ENCODE measurements at regions not wholly inside any gene's neighbourhood (a gene's known extent, or its start where the extent isn't known, plus 50 kb on each side); places are given as distances from the start of the nearest gene placed in this dataset.
A peak's percentile ranks its signal among the peaks of the same experiment; 100 is the strongest.

- Histone ChIP-seq H3K27me3 (ENCODE audit: low read length) (no peaks in the 10 kb centered on the region), H2AFZ (ENCODE audit: low read length) (no peak overlapping the region), H3K79me2 (ENCODE audit: low read length) (no peaks in the 10 kb centered on the region), H3K4me2 (ENCODE audit: low read length) (no peak overlapping the region), H3K36me3 (ENCODE audit: low read depth, low read length) (no peaks in the 10 kb centered on the region), H3K9me3 (ENCODE audit: low read length) (no peaks in the 10 kb centered on the region), H3K4me3 (ENCODE audit: low read length) (no peak overlapping the region), H3K4me1 (ENCODE audit: insufficient read depth, low read length) (peaks cover 9% of the 10 kb centered on the region), H3F3A (ENCODE audit: low read length, unreplicated experiment) (no peaks in the 10 kb centered on the region), H3K9me2 (replicated peaks; ENCODE audit: low read length) (no peaks in the 10 kb centered on the region), H4K20me1 (ENCODE audit: low read length) (no peaks in the 10 kb centered on the region), H3K9ac (ENCODE audit: low read length) (no peak overlapping the region), H3K27ac (ENCODE audit: low read length) (no peak overlapping the region)
- TF ChIP-seq CTCF (conservative IDR thresholded peaks at IDR 0.05; ENCODE audit: low read depth, low read length) (no peak), EZH2phosphoT487 (IDR thresholded peaks at IDR 0.05; ENCODE audit: borderline replicate concordance, low read length) (no peak), EZH2 (IDR thresholded peaks at IDR 0.05; ENCODE audit: low read length, unreplicated experiment) (no peak)
- ChIA-PET CTCF (no interaction called here), POLR2A (ENCODE audit: unreplicated experiment) (no interaction called here)
- ATAC-seq, result no peak
- DNase-seq, result no peak
- intact Hi-C loops (cut with micrococcal nuclease), result loop anchor here (10.0 kb wide), 1 partner anchor 57 kb away; no protein-coding TSS in a partner anchor
- no TSS peak for BruUV-seq (replicated peaks)
Observed at GRCh38 chr7:94241402-94241925, 153.2 kb upstream of the COL1A2 start.

- Histone ChIP-seq H3K9ac (ENCODE audit: low read length) (no peak overlapping the region), H3K4me1 (ENCODE audit: insufficient read depth, low read length) (peaks cover 9% of the 10 kb centered on the region), H3K4me3 (ENCODE audit: low read length) (no peak overlapping the region), H3K9me2 (replicated peaks; ENCODE audit: low read length) (no peaks in the 10 kb centered on the region), H3F3A (ENCODE audit: low read length, unreplicated experiment) (no peaks in the 10 kb centered on the region), H3K36me3 (ENCODE audit: low read depth, low read length) (no peaks in the 10 kb centered on the region), H3K9me3 (ENCODE audit: low read length) (no peaks in the 10 kb centered on the region), H3K27me3 (ENCODE audit: low read length) (no peaks in the 10 kb centered on the region), H3K79me2 (ENCODE audit: low read length) (no peaks in the 10 kb centered on the region), H2AFZ (ENCODE audit: low read length) (no peak overlapping the region), H4K20me1 (ENCODE audit: low read length) (no peaks in the 10 kb centered on the region), H3K4me2 (ENCODE audit: low read length) (no peak overlapping the region), H3K27ac (ENCODE audit: low read length) (no peak overlapping the region)
- no TSS peak for BruUV-seq (replicated peaks)
- intact Hi-C loops (cut with micrococcal nuclease), result loop anchor here (10.0 kb wide), 1 partner anchor 58 kb away; no protein-coding TSS in a partner anchor
- no peak for TF ChIP-seq EZH2phosphoT487 (IDR thresholded peaks at IDR 0.05; ENCODE audit: borderline replicate concordance, low read length)
- no peak for TF ChIP-seq EZH2 (IDR thresholded peaks at IDR 0.05; ENCODE audit: low read length, unreplicated experiment)
- TF ChIP-seq CTCF (conservative IDR thresholded peaks at IDR 0.05; ENCODE audit: low read depth, low read length), result no peak
- DNase-seq (no peak), ATAC-seq (no peak)
- ChIA-PET CTCF (no interaction called here), POLR2A (ENCODE audit: unreplicated experiment) (no interaction called here)
Observed at GRCh38 chr7:94243066-94243711, 151.5 kb upstream of the COL1A2 start.

GRCh38 chr7:94244760-94245159 lies 149.9 kb upstream of the COL1A2 start:
- Histone ChIP-seq H3K27me3 (ENCODE audit: low read length) (0 out of 2 replicates have a peak, but pooled peaks cover 4% of the 10 kb centered on the region), H3K4me3 (ENCODE audit: low read length) (no peak overlapping the region), H3K27ac (ENCODE audit: low read length) (no peak overlapping the region), H3K9ac (ENCODE audit: low read length) (no peak overlapping the region), H3F3A (ENCODE audit: low read length, unreplicated experiment) (no peaks in the 10 kb centered on the region), H3K9me2 (replicated peaks; ENCODE audit: low read length) (no peaks in the 10 kb centered on the region), H3K4me1 (ENCODE audit: insufficient read depth, low read length) (peaks cover 9% of the 10 kb centered on the region), H3K4me2 (ENCODE audit: low read length) (0 out of 2 replicates have a peak overlapping the region, but pooled peaks have one; percentile 12), H3K36me3 (ENCODE audit: low read depth, low read length) (no peaks in the 10 kb centered on the region), H4K20me1 (ENCODE audit: low read length) (no peaks in the 10 kb centered on the region), H2AFZ (ENCODE audit: low read length) (no peak overlapping the region), H3K79me2 (ENCODE audit: low read length) (no peaks in the 10 kb centered on the region), H3K9me3 (ENCODE audit: low read length) (no peaks in the 10 kb centered on the region)
- BruUV-seq (replicated peaks), result no TSS peak
- intact Hi-C loops (cut with micrococcal nuclease), result loop anchor here (10.0 kb wide), 1 partner anchor 60 kb away; no protein-coding TSS in a partner anchor
- ChIA-PET CTCF (no interaction called here), POLR2A (ENCODE audit: unreplicated experiment) (no interaction called here)
- peak; percentile 46 for DNase-seq
- ATAC-seq, result peak; percentile 94
- no peak for TF ChIP-seq EZH2phosphoT487 (IDR thresholded peaks at IDR 0.05; ENCODE audit: borderline replicate concordance, low read length)
- TF ChIP-seq EZH2 (IDR thresholded peaks at IDR 0.05; ENCODE audit: low read length, unreplicated experiment), result no peak
- TF ChIP-seq CTCF (conservative IDR thresholded peaks at IDR 0.05; ENCODE audit: low read depth, low read length), result no peak
